ENCODE measurements at regions not wholly inside any gene's neighbourhood (a gene's known extent, or its start where the extent isn't known, plus 50 kb on each side); places are given as distances from the start of the nearest gene placed in this dataset.

- TF ChIP-seq CTCF (IDR thresholded peaks at IDR 0.05; ENCODE audit: low read depth, low read length, missing input control) = no peak
- TF ChIP-seq GABPA (IDR thresholded peaks at IDR 0.05 in 1 of 2, conservative IDR thresholded peaks at IDR 0.05 in 1 of 2) = no peak
- TF ChIP-seq ATF3 (IDR thresholded peaks at IDR 0.05) = no peak
- TF ChIP-seq ZBTB33 (IDR thresholded peaks at IDR 0.05) = no peak
- no peak for TF ChIP-seq RAD21 (IDR thresholded peaks at IDR 0.05)
- TF ChIP-seq SP1 (IDR thresholded peaks at IDR 0.05) = no peak
Observed at GRCh38 chr5:109561447-109561846, 128.3 kb upstream of the MAN2A1 start.
